Glomerular visceral epithelial cell (primary cell): ENCODE measurements at regions not wholly inside any gene's neighbourhood (a gene's known extent, or its start where the extent isn't known, plus 50 kb on each side); places are given as distances from the start of the nearest gene placed in this dataset.
"Not testable (repeated sequence)": the region's sequence is repeated elsewhere in the genome, so short reads cannot be mapped to it uniquely, and the experiment has no call there.

Experiments used
- DNase-seq: peaks from one replicate; pipeline ENCODE4 v3.0.0-alpha.2; 2016; ENCODE audit errors: extremely low spot score

DNA sequence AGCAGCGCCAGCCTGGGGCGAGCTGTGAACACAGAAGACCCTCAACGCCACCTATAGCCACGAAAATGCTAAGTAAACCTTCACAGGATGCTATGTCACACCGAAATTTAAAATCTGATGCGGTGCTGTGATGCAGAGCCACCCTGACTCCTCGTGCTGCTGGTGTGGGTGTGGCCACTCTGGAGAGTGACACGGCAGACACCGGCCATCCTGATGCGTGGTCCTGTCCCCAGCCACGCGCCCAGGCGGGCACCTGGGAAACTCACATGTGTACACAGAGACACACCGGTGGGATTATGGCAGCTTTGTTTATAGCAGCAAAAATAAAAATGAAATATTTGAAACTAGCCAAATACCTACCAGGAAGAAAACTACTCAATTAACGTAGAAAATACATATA is 138.3 kb upstream of the SFSWAP start:
- DNase-seq: no peak

DNA sequence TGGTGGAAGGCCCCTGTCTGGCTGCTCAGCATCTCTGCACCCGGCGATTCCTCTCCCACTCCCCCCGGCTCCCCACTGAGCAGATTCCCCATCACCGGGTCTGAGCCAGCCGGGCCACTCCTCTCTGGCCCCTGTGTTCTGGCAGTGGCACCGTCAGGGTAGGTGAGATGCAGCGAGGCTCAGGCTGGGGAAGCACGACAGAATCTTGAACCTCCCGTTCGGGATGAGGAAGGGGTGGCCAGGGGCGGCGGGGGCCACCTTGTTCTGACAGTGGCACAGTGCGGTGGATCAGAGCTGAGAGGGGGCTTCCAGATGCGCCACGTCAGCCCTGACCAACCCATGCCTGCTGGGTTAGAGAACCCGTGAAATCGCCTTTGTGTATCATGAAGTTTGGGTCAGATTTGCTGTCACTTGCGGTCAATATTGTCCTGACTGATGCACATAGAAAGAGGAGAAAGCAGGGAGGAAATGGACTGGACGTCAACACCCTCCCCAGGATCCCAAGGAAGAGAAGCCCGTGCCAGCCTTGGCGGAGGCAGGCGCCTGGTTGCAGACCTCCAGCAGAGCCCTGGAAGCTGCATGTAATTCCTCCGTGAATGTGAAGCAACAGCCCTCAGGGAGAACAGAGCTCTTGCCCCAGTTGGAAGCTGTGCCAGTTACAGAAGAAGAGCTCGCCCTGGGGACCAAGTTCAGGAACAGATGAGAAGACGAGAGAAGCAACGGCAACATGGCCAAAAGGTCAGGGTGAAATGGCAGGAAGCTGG is 137.1 kb upstream of the SFSWAP start:
- no peak for DNase-seq

DNA sequence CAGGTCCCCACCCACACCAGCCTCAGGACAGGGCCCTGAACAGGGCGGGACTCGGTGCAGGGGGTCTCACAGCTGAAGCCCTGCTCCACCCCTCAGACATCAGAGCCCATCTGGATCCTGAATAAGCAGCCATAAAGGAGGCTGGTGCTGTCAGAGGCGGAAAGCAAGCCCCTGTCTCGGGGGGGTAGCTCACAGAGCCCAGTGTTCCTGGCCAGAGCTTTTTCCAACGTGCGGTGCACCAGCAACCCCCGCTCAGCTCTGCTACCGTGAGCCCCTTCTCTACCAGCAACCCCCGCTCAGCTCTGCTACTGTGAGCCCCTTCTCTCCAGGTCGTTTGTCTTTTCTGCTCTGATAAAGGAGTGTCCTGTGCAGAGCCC is 136.5 kb upstream of the SFSWAP start:
- DNase-seq: no peak

DNA sequence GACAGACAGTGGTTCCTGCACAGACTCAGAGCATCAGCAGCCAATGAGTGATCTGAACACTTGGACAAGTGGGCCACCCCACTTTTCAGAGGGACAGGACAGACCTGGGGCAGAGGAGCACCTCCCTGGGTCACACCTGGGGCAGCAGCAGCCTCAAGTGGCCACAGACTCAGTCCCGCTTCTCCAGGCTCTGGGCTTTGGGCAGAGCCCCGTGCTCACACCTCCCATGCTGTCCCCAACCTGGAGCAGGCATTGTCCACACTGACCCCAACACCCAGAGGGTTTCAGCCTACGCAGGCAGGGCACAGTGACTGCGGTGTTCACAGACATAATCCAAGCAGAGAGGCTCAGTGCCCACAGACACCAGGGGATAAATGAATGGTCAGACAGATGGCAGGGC is 135.5 kb upstream of the SFSWAP start:
- no peak for DNase-seq

DNA sequence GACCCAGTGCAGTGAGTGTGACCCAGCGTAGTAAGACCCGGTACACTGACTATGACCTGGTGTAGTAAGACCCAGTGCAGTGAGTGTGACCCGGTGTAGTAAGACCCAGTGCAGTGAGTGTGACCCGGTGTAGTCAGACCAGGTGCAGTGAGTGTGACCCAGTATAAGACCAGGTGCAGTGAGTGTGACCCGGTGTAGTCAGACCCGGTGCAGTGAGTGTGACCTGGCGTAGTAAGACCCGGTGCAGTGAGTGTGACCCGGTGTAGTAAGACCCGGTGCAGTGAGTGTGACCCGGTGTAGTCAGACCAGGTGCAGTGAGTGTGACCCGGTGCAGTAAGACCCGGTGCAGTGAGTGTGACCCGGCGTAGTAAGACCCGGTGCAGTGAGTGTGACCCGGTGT is 134.2 kb upstream of the SFSWAP start:
- DNase-seq: not testable (repeated sequence)

DNA sequence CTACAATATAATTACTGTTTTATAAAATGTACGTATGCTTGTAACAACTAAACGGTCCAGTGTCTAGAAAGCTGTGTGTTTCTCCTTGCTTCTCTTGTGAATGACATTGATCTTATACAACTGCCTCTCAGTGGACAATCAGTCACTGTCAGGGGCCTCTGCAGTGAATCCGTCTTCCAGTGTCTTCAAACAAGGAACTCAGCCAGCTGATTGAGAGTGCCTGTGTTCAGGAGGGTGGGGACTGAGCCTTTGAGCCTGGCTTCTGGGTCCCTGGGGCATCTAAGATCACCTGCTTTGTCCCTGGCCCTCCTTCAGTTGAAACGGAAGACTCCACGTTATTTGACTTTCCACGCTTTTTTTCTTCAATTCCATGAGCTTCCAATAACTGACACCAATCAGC is 133.1 kb upstream of the SFSWAP start:
- no peak for DNase-seq

DNA sequence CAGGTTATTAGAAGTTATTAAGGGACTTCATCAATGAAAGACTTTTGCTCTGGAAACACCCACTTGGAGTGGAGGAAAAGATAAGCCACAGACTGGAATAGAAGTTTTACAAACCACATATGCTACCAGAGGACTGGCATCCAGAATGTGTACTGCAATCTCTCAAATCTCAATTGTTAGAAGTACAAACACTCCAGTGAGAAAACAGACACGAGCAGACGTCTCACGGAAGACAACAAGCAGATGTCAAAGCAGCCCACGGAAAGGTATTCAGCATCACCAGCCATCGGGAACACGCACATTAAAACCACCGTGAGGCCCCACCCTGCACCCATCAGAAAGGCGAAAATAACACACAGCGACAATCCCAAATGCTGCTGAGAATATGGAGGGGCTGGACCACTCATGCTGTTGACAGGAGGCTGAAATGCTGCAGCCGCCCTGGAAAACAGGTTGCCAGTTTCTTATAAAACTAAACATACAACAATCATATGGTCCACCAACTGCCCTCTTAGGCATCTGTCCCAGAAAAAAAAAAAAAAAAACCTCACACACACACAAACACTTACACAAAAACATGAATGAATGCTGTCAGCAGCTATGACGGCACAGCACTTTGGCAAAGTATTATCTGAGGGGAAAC is 131.9 kb upstream of the SFSWAP start:
- no peak for DNase-seq

DNA sequence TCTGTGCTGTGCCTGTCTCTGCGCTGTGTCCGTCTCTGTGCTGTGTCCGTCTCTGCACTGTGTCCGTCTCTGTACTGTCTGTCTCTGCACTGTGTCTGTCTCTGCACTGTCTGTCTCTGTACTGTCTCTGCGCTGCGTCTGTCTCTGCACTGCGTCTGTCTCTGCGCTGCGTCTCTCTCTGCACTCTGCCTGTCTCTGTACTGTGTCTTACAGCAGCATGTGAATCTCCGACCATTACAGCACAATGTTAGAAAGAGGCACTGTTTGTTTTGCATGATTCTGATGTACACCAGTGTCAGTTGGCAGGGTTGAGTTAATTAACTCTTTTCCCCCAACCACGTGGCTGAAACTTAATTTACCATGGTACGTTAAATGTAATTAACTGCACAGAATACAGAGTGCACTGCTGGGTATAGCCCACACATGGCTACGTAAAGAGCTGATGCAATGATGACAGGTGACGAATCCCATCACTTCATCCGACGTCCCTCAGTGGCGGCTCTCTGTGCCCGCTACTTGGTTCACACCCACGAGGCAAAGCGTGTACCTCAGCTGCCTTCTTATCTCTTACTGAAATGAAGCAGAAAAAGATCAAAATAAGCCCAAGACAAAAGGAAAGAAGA is 127.7 kb upstream of the SFSWAP start:
- DNase-seq: no peak

DNA sequence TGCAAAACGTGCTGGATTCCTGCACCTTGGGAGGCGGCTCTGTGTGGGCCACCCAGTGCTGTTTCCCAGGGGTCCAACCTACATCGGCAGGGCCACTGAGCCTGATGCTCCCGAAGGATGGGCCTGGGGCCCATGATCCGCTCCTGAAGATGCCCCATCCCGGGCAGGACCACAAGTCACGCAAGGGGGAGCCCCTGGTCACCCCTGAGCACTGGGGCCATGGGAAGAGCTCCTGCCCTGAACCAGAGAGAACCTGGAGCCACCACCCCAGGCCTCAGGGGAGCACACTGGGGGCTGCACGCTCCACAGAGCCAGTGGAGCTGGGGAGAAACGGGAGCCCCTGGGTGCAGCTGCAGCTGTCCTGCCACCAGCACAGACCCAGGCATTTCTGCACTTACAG is 124.6 kb upstream of the SFSWAP start:
- DNase-seq: no peak

DNA sequence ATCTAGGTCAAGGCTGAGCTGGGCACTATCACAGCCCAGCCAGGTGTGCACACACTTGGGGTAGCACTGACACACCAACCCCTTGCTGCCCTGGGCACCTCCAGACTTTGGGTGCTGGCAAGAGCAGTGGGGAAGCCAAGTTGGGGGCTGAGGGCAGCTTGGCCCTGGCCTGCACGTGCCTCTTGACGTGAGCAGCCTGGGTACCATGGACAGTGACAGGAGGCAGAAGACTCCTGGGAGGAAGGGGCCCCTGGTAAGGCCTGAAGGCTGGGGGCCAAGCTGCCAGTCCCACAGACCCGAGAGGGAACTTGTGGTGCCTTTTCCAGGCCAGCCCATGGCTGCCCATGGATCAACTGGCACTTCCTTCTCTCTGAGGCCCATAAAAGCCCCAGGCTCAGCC is 124.1 kb upstream of the SFSWAP start:
- DNase-seq: no peak

DNA sequence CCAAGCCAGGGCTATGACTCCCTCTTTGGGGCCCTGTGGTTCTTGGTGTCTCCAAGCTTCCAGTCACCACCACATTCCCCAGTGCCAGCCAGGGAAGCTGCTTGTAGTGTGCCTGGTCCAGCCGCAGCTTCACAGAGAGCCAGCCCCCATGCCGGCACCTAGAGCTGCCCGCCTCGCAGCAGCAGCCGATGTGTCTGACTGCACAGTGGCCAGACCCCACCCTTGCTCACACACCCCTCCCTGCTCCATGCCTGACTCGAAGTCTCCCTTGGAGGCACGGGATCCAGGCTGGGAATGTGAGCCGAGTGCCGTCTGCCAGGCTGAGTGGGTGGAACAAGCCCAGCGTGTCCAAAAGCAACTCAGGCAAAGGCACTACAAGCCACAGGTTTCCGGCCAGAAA is 123.3 kb upstream of the SFSWAP start:
- DNase-seq: no peak

DNA sequence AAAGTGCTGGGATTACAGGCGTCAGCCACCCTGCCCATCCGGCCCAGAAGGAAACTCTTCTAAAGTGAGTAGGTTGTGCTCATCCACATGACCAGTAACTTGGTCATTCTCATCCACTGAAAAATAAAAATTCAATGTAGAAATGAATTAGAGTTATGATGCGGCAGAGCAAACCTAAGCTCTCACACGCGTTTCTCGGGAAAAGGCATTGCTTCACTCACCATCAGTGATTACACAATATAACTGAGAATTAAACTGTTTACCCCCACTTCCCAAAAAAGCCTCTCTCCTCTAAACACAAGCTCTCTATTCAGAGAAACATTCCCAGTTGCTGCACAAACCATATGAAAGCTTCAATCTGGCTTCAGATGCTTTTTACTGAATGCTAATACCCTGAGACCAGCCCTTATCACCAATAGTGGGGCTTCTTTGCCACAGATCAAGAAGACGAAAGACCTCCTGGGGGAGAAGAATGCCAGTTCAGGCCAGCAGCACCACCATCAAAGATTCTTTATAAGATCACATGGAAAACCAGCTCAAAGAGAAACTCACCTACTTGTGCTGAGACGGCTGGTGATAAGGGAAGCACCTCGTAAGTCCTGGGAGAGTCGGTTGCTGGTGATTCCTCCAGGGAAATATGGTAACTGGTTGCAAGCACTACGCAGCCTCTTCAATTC is 121.5 kb upstream of the SFSWAP start:
- no peak for DNase-seq

DNA sequence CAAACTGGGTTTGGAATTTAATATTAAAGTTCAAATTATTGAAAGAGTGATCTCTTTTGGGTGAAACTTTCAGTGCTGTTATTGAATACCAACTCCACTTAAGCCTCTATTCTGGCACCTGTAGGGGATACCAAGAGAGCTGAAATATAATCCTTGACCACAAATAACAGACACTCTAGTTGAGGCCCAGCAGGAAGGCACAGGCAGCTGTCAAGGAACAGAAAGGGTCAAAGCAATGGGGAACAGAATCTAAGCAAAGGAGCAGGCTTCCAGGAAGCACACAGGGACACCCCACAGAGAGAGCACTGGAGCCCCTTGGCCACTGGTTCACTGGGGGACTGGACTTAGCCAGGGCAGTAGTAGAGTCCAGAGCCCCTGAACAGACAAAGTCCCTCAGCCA is 120.9 kb upstream of the SFSWAP start:
- no peak for DNase-seq

DNA sequence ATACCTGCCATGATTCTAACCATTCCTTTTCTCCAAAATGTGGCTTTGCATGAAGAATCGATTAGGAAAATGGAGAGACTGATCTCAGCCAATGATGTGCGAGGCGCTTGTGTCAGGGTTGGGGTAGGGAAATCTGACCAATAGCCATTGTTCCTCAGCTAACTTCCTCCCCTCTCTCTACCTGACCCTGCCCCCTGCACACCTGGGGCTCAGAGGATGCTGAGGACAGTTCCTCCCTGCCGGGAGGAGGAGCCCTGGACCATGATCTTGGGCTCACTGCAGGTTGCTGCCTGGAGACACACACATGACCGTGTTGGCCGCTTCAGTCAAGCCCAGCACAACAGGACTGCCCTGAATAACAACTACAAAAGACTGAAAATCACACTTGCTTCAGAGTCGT is 119.8 kb upstream of the SFSWAP start:
- DNase-seq: no peak

DNA sequence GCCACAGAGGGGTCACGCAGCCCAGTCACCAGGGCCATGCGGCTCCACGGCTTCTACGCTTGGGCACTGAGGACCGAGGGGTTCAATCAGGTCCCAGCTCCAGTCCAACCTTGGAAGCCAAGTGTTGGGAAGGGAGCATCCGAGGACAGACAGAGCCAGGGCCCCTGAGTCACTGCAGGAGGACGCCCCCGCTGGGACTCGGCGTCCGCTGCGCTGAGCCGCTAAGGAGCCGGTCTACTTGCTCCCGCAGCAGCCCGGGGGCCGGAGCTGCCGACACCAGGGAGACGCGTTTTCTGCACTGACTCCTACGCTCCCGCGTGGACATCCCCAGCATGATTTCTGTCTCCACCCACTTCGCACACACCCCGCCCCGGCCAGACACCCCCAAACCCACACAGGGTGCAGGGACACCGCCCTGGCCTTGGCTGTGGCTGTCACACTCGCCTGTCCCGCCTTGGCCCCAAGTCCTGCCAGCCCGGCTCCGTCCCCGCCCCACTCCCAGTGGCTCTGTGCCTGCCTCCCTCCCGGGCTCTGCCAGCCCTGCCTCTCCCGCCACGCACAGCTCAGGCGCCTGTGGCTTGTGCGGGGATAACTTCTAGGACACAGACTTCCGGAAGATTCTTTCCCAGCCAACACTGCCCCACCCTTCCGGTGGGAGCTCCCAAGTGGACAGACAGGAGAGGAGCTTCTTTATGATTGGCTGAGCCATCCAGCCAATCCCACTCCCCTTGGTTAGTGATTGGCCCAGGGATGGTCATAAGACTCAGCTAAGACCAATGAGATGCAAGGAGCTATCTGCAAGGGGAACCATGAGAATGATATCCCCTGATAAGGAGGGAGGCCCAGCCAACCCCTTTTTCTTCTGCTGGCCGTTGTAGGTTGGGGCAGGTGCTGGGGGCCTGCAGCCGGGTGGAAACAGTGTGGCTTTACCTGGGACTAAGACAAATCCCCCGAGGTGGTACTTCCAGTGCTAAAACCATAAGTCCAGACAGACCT is 118.9 kb upstream of the SFSWAP start:
- no peak for DNase-seq

DNA sequence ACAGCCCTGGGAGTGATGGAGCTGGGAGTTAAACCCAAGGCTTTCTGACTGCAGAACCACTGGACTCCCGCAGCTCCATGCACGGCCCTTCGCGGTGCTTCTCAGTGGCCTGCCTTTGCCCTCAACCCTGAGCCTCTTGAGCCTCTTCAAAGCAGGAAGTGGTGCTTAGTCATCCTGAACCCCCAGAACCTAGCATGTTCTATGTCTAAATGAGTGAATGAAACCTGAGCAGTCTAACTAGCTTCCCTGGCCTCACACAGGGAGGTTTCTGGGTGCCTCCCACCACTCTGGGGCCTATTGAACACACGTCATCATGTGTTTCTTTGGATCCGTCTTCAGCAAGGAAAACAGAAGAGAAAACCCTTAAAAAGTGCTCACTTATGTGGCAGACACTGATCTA is 117.9 kb upstream of the SFSWAP start:
- no peak for DNase-seq

DNA sequence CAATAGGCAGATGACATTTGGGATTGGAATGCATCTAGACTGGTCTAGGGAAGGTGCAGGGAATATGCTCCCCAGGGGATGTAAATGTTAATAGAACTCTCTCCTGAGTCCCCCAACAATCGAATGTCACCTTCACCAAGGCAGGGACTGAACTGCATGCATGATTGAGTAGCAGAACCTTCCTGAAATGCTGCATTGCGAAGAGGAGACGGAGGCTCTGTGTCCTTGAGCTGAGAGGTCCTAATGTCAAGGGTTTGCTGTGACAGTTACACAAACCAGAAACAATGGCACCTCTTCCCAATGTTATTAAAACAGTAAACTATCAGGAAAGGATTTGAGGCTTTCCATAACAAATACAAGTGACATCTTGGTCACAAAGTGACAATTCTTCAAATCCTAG is 117.5 kb upstream of the SFSWAP start:
- DNase-seq: no peak

DNA sequence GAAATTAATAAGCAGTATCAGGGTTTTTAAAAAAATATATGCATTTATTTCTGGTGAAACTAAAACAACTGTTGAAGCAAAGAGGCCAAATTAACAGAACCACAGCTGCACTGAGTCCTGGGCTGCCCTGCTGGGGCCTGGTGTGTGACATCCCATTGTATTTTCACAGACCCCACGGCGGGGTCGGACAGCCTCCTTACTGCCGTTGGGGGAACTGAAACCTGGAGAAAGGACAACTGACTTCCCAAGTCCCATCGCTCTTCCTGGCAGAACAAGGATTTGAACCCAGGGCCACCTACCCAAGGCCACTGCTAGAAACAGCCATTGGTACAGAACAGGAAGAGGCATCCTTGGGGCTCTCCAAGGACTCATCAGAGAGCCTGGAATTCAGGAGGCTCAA is 114.8 kb upstream of the SFSWAP start:
- DNase-seq: no peak

DNA sequence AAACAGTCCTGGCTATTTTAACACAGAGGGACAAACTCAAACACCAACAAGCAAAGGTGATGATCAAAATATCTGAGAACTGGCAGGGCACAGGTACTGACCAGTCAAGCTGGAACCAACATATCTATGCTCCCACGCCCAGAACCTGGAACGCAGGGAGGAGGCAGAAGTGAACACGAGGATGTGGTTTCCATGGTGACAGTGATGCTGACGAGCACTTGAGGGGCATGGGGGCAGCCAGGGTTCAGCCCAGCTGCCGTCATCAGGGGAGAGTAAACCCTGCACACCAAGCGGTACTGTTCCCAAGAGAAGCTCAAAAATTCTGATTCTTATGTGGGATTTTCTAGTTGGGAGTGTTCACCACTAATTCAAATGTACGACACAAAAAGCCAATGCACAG is 113.6 kb upstream of the SFSWAP start:
- DNase-seq: no peak

DNA sequence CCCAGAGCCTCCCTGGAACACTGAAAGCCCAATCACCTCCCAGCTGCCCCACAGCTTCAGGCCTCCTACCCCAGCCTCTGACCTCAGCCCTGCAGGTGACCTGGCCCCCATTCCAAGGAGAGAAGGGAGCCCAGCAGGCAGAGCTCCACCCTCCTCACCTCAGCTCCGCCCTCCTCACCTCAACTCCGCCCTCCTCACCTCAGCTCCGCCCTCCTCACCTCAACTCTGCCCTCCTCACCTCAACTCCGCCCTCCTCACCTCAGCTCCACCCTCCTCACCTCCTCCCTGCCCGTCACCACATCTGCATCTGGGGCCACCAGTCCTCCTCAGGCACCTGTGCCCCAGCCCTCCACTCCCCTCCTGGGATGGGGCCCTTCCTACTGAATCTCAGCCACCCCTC is 112.2 kb upstream of the SFSWAP start:
- no peak for DNase-seq
